Pancreas (tissue), 10 donors: ENCODE measurements at regions not wholly inside any gene's neighbourhood (a gene's known extent, or its start where the extent isn't known, plus 50 kb on each side); places are given as distances from the start of the nearest gene placed in this dataset.

Experiments used
- ATAC-seq, 4 donors: fragments of 200-7000 bp; cut with Tn5 transposase; one replicate each; pipeline versions ENCODE4 v1.8.0 to v1.9.1; 2020; ENCODE audit warnings: mild to moderate bottlenecking in 4 of 4, moderate library complexity in 4 of 4
- DNase-seq, 6 donors: peaks; one replicate each; pipeline ENCODE4 v3.0.0-alpha.2; 2020
- FAIRE-seq: peaks from 2 replicates; lab custom pipeline; 2012; peaks lifted over from hg19 to GRCh38; lab: Jason Lieb, UNC
- H3K27ac ChIP-seq, 4 donors: fragments of 200-600 bp; sonication (generic); 1 replicate in 3 of 4; 2 replicates in 1 of 4; pipeline versions ENCODE4 v1.5.0 to v1.8.0; 2020
- H3K27me3 ChIP-seq, 4 donors: fragments of 200-600 bp; one replicate each; pipeline ENCODE4 v1.8.0; 2021
- H3K36me3 ChIP-seq, 3 donors: fragments of 200-600 bp; sonication (generic) in 1 of 3; one replicate each; pipeline versions ENCODE4 v1.5.0 to v1.8.0; 2020 to 2021
- H3K4me1 ChIP-seq, 3 donors: fragments of 200-600 bp; one replicate each; pipeline ENCODE4 v1.8.0; 2021
- H3K4me3 ChIP-seq, 4 donors: fragments of 200-600 bp; sonication (generic) in 2 of 4; one replicate each; pipeline versions ENCODE4 v1.5.0 to v1.8.0; 2020 to 2021
- H3K9me3 ChIP-seq, 4 donors: fragments of 200-600 bp; one replicate each; pipeline ENCODE4 v1.8.0; 2021
- CTCF ChIP-seq, 4 donors: fragments of 200-600 bp; sonication (generic) in 3 of 4; IDR thresholded peaks; one replicate each; pipeline versions ENCODE4 v1.5.0 to v1.8.0; 2021; ENCODE audit warnings: antibody characterized with exemption in 4 of 4
- WGBS, 2 donors: extraction: QIAGEN DNeasy Blood & Tissue Kit; methylation state at CpG; one replicate each; pipeline ENCODE4 v1.1.7; 2013; 5-methylcytosine and 5-hydroxymethylcytosine counted together
- intact Hi-C, 3 donors: fragments of 100-400 bp; cut with DNase I; formaldehyde crosslinking; loops; one replicate each; pipeline versions ENCODE4 v1.11.1 to v1.14.2; 2022
- donor health status: healthy with polysubstance abuse.
- donor health status: DM: no; HTN: no; CAD: no; lungs with moderate emphysema.
- donor health status: DM: no; HTN: no; CAD: no.
- donor health status: control.
- donor health status: control.
- donor health status: Bipolar disorder and iron deficiency.
- donor health status: DM: yes; HTN: yes; CAD: no.
- donor health status: DM: no; HTN: no; CAD: no.
- donor health status: DM: no; HTN: no; CAD: no.
- donor health status: DM: yes; HTN: yes; CAD: no.

- no peak for ATAC-seq
- Histone ChIP-seq H3K27ac (no peak overlapping the region), H3K27me3 (no peaks in the 10 kb centered on the region), H3K4me3 (no peak overlapping the region), H3K9me3 (no peaks in the 10 kb centered on the region), H3K4me1 (no peaks in the 10 kb centered on the region), H3K36me3 (no peaks in the 10 kb centered on the region)
- TF ChIP-seq CTCF (IDR thresholded peaks at IDR 0.05): no peak
- 70 to 76% methylated on average over 18 of the region's 18 CpGs for WGBS, 2 donors
- intact Hi-C loops: no loop called here
- no peak for FAIRE-seq
- peak in 1 of 6 donors; percentile 46 for DNase-seq
Measured at GRCh38 chr5:179406031-179406961, 61.0 kb upstream of the ADAMTS2 start.

GRCh38 chr5:179405426-179406030 lies 60.3 kb upstream of the ADAMTS2 start:
- Histone ChIP-seq H3K27me3 (no peaks in the 10 kb centered on the region), H3K9me3 (no peaks in the 10 kb centered on the region), H3K36me3 (no peaks in the 10 kb centered on the region), H3K4me3 (no peak overlapping the region), H3K27ac (no peak overlapping the region), H3K4me1 (no peaks in the 10 kb centered on the region)
- 77 to 82% methylated on average over 16 of the region's 16 CpGs for WGBS, 2 donors
- DNase-seq (peak in 1 of 6 donors; percentile 36), ATAC-seq (no peak), FAIRE-seq (no peak)
- TF ChIP-seq CTCF (IDR thresholded peaks at IDR 0.05): no peak
- intact Hi-C loops: no loop called here

- Histone ChIP-seq H3K36me3 (no peaks in the 10 kb centered on the region), H3K9me3 (no peaks in the 10 kb centered on the region), H3K27me3 (no peaks in the 10 kb centered on the region), H3K4me3 (no peak overlapping the region), H3K27ac (no peak overlapping the region), H3K4me1 (no peaks in the 10 kb centered on the region)
- ATAC-seq (no peak), DNase-seq (no peak), FAIRE-seq (no peak)
- no peak for TF ChIP-seq CTCF (IDR thresholded peaks at IDR 0.05)
- intact Hi-C loops: no loop called here
- 52 to 56% methylated on average over 2 of the region's 2 CpGs for WGBS, 2 donors
Measured at GRCh38 chr5:179405054-179405416, 59.8 kb upstream of the ADAMTS2 start.

GRCh38 chr5:179404321-179405053 lies 59.2 kb upstream of the ADAMTS2 start:
- FAIRE-seq (no peak), ATAC-seq (peak in 3 of 4 donors; percentile 37 to 79 (median 63)), DNase-seq (peak in 1 of 6 donors; percentile 28)
- H3K4me1 ChIP-seq: no peaks in the 10 kb centered on the region
- H3K36me3 ChIP-seq: no peaks in the 10 kb centered on the region
- H3K4me3 ChIP-seq: no peak overlapping the region
- no peaks in the 10 kb centered on the region for H3K27me3 ChIP-seq
- no peak for TF ChIP-seq CTCF (IDR thresholded peaks at IDR 0.05)
- H3K27ac ChIP-seq: no peak overlapping the region
- intact Hi-C loops: no loop called here
- H3K9me3 ChIP-seq: no peaks in the 10 kb centered on the region
- WGBS, 2 donors: 74 to 81% methylated on average over 6 of the region's 6 CpGs
